ENCODE measurements at regions not wholly inside any gene's neighbourhood (a gene's known extent, or its start where the extent isn't known, plus 50 kb on each side); places are given as distances from the start of the nearest gene placed in this dataset.

- no peaks in the 10 kb centered on the region for H3K36me3 ChIP-seq (ENCODE audit: control insufficient read depth in 2 of 2, extremely low read depth in 1 of 2, insufficient read depth in 2 of 2, low read length in 2 of 2)
- no peaks in the 10 kb centered on the region for H4K20me1 ChIP-seq (replicated peaks; ENCODE audit: control insufficient read depth, extremely low read depth, insufficient read depth, low read length)
- no TSS peak for BruUV-seq (replicated peaks)
- H3K4me2 ChIP-seq (ENCODE audit: insufficient read depth, low read length), result no peak overlapping the region
- H3K9me1 ChIP-seq (replicated peaks; ENCODE audit: control insufficient read depth, extremely low read depth, insufficient read depth, low read length), result no peaks in the 10 kb centered on the region
- FAIRE-seq (no peak), DNase-seq (ENCODE audit: low read depth, low spot score) (no peak)
- no peak overlapping the region for H3K27ac ChIP-seq (ENCODE audit: insufficient read depth, low read depth, low read length)
- CTCF ChIA-PET, result no interaction called here
- no peak for TF ChIP-seq FOS (IDR thresholded peaks at IDR 0.05; ENCODE audit: borderline replicate concordance, insufficient read depth, low read length)
- no peak for TF ChIP-seq POLR2A (IDR thresholded peaks at IDR 0.05; ENCODE audit: low read depth, low read length)
- TF ChIP-seq GATA2 (IDR thresholded peaks at IDR 0.05; ENCODE audit: insufficient read depth, insufficient read length, low read depth, low read length), result no peak
- TF ChIP-seq MAX (IDR thresholded peaks at IDR 0.05; ENCODE audit: insufficient read depth, insufficient read length), result no peak
- no peak for TF ChIP-seq JUN (IDR thresholded peaks at IDR 0.05; ENCODE audit: borderline replicate concordance, insufficient read depth, insufficient read length, low read depth)
- no peak for TF ChIP-seq MYC (IDR thresholded peaks at IDR 0.05; ENCODE audit: low read depth, low read length)
- TF ChIP-seq, protein P1, sequence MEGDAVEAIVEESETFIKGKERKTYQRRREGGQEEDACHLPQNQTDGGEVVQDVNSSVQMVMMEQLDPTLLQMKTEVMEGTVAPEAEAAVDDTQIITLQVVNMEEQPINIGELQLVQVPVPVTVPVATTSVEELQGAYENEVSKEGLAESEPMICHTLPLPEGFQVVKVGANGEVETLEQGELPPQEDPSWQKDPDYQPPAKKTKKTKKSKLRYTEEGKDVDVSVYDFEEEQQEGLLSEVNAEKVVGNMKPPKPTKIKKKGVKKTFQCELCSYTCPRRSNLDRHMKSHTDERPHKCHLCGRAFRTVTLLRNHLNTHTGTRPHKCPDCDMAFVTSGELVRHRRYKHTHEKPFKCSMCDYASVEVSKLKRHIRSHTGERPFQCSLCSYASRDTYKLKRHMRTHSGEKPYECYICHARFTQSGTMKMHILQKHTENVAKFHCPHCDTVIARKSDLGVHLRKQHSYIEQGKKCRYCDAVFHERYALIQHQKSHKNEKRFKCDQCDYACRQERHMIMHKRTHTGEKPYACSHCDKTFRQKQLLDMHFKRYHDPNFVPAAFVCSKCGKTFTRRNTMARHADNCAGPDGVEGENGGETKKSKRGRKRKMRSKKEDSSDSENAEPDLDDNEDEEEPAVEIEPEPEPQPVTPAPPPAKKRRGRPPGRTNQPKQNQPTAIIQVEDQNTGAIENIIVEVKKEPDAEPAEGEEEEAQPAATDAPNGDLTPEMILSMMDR (IDR thresholded peaks at IDR 0.05; ENCODE audit: extremely low read depth in 1 of 2, insufficient read depth in 1 of 2, low read depth in 1 of 2, low read length in 2 of 2), result no peak
- TF ChIP-seq POLR2AphosphoS5 (IDR thresholded peaks at IDR 0.05; ENCODE audit: insufficient read depth, low read depth, low read length), result no peak
- TF ChIP-seq EZH2 (IDR thresholded peaks at IDR 0.05; ENCODE audit: borderline replicate concordance, low read depth, low read length, severe bottlenecking), result no peak
- dilution Hi-C loops (cut with MboI; ENCODE audit: extremely low pct_ligation_motif_present, low sequenced_read_pairs), result no loop called here
- POLR2A ChIA-PET, result no interaction called here
- no peak overlapping the region for H3K9ac ChIP-seq (replicated peaks; ENCODE audit: extremely low read depth, insufficient read depth, low read length)
- H3K27me3 ChIP-seq (ENCODE audit: control insufficient read depth in 2 of 2, insufficient read depth in 2 of 2, low read length in 2 of 2), result no peaks in the 10 kb centered on the region
- peaks cover 6% of the 10 kb centered on the region for H3K9me3 ChIP-seq (replicated peaks; ENCODE audit: control insufficient read depth, insufficient read depth, low read length)
- H3K4me1 ChIP-seq (ENCODE audit: control insufficient read depth, extremely low read depth, insufficient read depth, low read length), result no peaks in the 10 kb centered on the region
- intact Hi-C loops (cut with micrococcal nuclease), result no loop called here
- H2AFZ ChIP-seq (ENCODE audit: low read depth, low read length), result no peak overlapping the region
- H3K79me2 ChIP-seq (ENCODE audit: control insufficient read depth, insufficient read depth, low read length), result no peaks in the 10 kb centered on the region
- H3K4me3 ChIP-seq (replicated peaks in 1 of 3; ENCODE audit: insufficient read depth in 1 of 3, low read depth in 1 of 3, low read length in 3 of 3), result no peak overlapping the region
Measured at GRCh38 chr12:127896661-127897060, 370.3 kb upstream of the TMEM132C start.

All from endothelial cell of umbilical vein (primary cell).